ENCODE measurements at regions not wholly inside any gene's neighbourhood (a gene's known extent, or its start where the extent isn't known, plus 50 kb on each side); places are given as distances from the start of the nearest gene placed in this dataset.
A peak's percentile ranks its signal among the peaks of the same experiment; 100 is the strongest.

GRCh38 chrX:131764216-131764615 is 220.3 kb downstream of the OR13H1 start:
- Histone ChIP-seq H3K27me3 (ENCODE audit: control insufficient read depth in 1 of 2, insufficient read depth in 2 of 2, low read length in 2 of 2) (no peaks in the 10 kb centered on the region), H3K4me1 (ENCODE audit: control insufficient read depth, insufficient read depth, low read length) (peaks cover 9% of the 10 kb centered on the region), H3K27ac (ENCODE audit: low read length) (peak overlapping the region; percentile 80), H3K9ac (ENCODE audit: low read length in 2 of 2) (no peak overlapping the region), H3K4me3 (ENCODE audit: low read length in 2 of 2) (peak overlapping the region in 1 of 2 donors; percentile 69), H3K36me3 (ENCODE audit: control insufficient read depth in 2 of 2, insufficient read depth in 2 of 2, low read length in 2 of 2) (no peaks in the 10 kb centered on the region), H3K9me3 (ENCODE audit: control insufficient read depth in 2 of 2, low read length in 2 of 2) (no peaks in the 10 kb centered on the region)

- Histone ChIP-seq H3K27me3 (ENCODE audit: control insufficient read depth in 1 of 2, insufficient read depth in 2 of 2, low read length in 2 of 2) (no peaks in the 10 kb centered on the region), H3K4me1 (ENCODE audit: control insufficient read depth, insufficient read depth, low read length) (peaks cover 14% of the 10 kb centered on the region), H3K9me3 (ENCODE audit: control insufficient read depth in 2 of 2, low read length in 2 of 2) (no peaks in the 10 kb centered on the region), H3K9ac (ENCODE audit: low read length in 2 of 2) (peak overlapping the region in 1 of 2 donors; percentile 75), H3K27ac (ENCODE audit: low read length) (peak overlapping the region; percentile 74), H3K36me3 (ENCODE audit: control insufficient read depth in 2 of 2, insufficient read depth in 2 of 2, low read length in 2 of 2) (no peaks in the 10 kb centered on the region), H3K4me3 (ENCODE audit: low read length in 2 of 2) (peak overlapping the region in 1 of 2 donors; percentile 75)
Observed at GRCh38 chrX:131778269-131779218, 234.7 kb downstream of the OR13H1 start.

- Histone ChIP-seq H3K9me3 (ENCODE audit: control insufficient read depth in 2 of 2, low read length in 2 of 2) (no peaks in the 10 kb centered on the region), H3K36me3 (ENCODE audit: control insufficient read depth in 2 of 2, insufficient read depth in 2 of 2, low read length in 2 of 2) (no peaks in the 10 kb centered on the region), H3K27me3 (ENCODE audit: control insufficient read depth in 1 of 2, insufficient read depth in 2 of 2, low read length in 2 of 2) (no peaks in the 10 kb centered on the region), H3K27ac (ENCODE audit: low read length) (peak overlapping the region; percentile 74), H3K4me1 (ENCODE audit: control insufficient read depth, insufficient read depth, low read length) (peaks cover 17% of the 10 kb centered on the region), H3K4me3 (ENCODE audit: low read length in 2 of 2) (peak overlapping the region in 1 of 2 donors; percentile 75), H3K9ac (ENCODE audit: low read length in 2 of 2) (peak overlapping the region in 1 of 2 donors; percentile 75)
Observed at GRCh38 chrX:131779306-131779705, 235.4 kb downstream of the OR13H1 start.

DNA sequence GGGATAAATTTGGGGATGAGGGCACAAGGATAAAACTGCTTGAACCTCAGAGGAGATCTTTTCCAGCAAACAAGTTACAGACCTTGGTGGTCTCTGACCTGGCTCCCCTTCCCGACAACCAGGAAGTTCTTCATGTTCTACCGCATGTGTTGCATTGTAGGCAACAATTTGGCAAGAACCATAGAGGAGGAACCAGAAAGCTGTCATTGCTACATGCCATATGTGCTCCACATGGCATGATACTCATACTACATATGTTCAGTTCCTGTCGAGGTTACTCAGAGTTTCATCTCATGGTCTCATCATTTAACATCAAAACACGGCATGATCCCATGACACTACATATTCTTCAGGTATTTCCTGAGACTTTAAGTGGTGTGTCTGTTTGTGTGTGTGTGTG is 235.9 kb downstream of the OR13H1 start:
- H3K4me3 ChIP-seq (ENCODE audit: low read length in 2 of 2), result no peak overlapping the region
- no peak overlapping the region for H3K27ac ChIP-seq (ENCODE audit: low read length)
- no peaks in the 10 kb centered on the region for H3K36me3 ChIP-seq (ENCODE audit: control insufficient read depth in 2 of 2, insufficient read depth in 2 of 2, low read length in 2 of 2)
- H3K27me3 ChIP-seq (ENCODE audit: control insufficient read depth in 1 of 2, insufficient read depth in 2 of 2, low read length in 2 of 2), result no peaks in the 10 kb centered on the region
- H3K9ac ChIP-seq (ENCODE audit: low read length in 2 of 2), result no peak overlapping the region
- peaks cover 17% of the 10 kb centered on the region for H3K4me1 ChIP-seq (ENCODE audit: control insufficient read depth, insufficient read depth, low read length)
- H3K9me3 ChIP-seq (ENCODE audit: control insufficient read depth in 2 of 2, low read length in 2 of 2), result no peaks in the 10 kb centered on the region

- H3K36me3 ChIP-seq (ENCODE audit: control insufficient read depth in 2 of 2, insufficient read depth in 2 of 2, low read length in 2 of 2), result no peaks in the 10 kb centered on the region
- H3K9ac ChIP-seq (ENCODE audit: low read length in 2 of 2), result no peak overlapping the region
- no peak overlapping the region for H3K4me3 ChIP-seq (ENCODE audit: low read length in 2 of 2)
- no peak overlapping the region for H3K27ac ChIP-seq (ENCODE audit: low read length)
- no peaks in the 10 kb centered on the region for H3K27me3 ChIP-seq (ENCODE audit: control insufficient read depth in 1 of 2, insufficient read depth in 2 of 2, low read length in 2 of 2)
- no peaks in the 10 kb centered on the region for H3K9me3 ChIP-seq (ENCODE audit: control insufficient read depth in 2 of 2, low read length in 2 of 2)
- peaks cover 17% of the 10 kb centered on the region for H3K4me1 ChIP-seq (ENCODE audit: control insufficient read depth, insufficient read depth, low read length)
Observed at GRCh38 chrX:131782646-131783045, 238.8 kb downstream of the OR13H1 start.

DNA sequence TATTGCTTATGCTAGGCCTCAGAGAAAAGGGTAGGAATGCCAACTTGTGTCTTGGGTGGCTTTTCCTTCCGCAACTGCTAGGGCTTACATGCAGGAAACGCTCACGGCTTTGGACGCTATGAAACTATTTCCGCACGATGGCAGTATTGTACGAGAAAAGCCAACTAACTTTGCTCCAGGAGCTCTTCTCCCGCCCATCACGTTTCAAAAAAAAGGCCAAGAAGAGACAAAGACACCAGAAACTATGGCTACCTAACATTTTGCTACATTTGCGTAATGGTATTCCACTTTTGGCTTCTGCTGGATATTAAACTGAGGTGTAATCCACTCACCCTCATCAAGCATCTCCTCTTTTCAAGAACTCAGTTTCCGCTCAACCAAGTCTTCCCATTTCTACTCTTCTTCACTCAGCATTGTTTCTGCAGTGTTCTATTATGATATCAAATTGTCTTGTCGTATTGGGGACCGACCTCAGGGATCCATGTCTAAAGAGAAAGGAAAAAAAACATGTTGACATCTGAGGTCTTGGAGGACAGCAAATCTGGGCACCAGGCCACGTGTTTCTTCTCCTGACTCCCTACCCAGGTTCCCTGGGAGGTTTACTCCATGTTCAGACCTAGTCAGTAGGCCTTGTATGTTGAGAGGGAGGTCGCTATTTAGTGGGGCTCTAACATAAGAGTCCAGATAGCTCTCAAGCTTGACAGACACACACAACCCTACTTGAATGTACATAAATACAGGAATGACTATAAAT is 239.4 kb upstream of the STK26 start:
- H3K36me3 ChIP-seq (ENCODE audit: control insufficient read depth in 2 of 2, insufficient read depth in 2 of 2, low read length in 2 of 2), result no peaks in the 10 kb centered on the region
- H3K4me3 ChIP-seq (ENCODE audit: low read length in 2 of 2), result peak overlapping the region in 1 of 2 donors; percentile 29
- H3K27ac ChIP-seq (ENCODE audit: low read length), result no peak overlapping the region
- H3K9ac ChIP-seq (ENCODE audit: low read length in 2 of 2), result no peak overlapping the region
- peaks cover 15% of the 10 kb centered on the region for H3K4me1 ChIP-seq (ENCODE audit: control insufficient read depth, insufficient read depth, low read length)
- no peaks in the 10 kb centered on the region for H3K27me3 ChIP-seq (ENCODE audit: control insufficient read depth in 1 of 2, insufficient read depth in 2 of 2, low read length in 2 of 2)
- H3K9me3 ChIP-seq (ENCODE audit: control insufficient read depth in 2 of 2, low read length in 2 of 2), result no peaks in the 10 kb centered on the region

- no peaks in the 10 kb centered on the region for H3K27me3 ChIP-seq (ENCODE audit: control insufficient read depth in 1 of 2, insufficient read depth in 2 of 2, low read length in 2 of 2)
- H3K36me3 ChIP-seq (ENCODE audit: control insufficient read depth in 2 of 2, insufficient read depth in 2 of 2, low read length in 2 of 2), result no peaks in the 10 kb centered on the region
- H3K9me3 ChIP-seq (ENCODE audit: control insufficient read depth in 2 of 2, low read length in 2 of 2), result no peaks in the 10 kb centered on the region
- no peak overlapping the region for H3K9ac ChIP-seq (ENCODE audit: low read length in 2 of 2)
- H3K27ac ChIP-seq (ENCODE audit: low read length), result no peak overlapping the region
- H3K4me3 ChIP-seq (ENCODE audit: low read length in 2 of 2), result no peak overlapping the region
- H3K4me1 ChIP-seq (ENCODE audit: control insufficient read depth, insufficient read depth, low read length), result no peaks in the 10 kb centered on the region
Observed at GRCh38 chrX:131789664-131790063, 233.4 kb upstream of the STK26 start.

DNA sequence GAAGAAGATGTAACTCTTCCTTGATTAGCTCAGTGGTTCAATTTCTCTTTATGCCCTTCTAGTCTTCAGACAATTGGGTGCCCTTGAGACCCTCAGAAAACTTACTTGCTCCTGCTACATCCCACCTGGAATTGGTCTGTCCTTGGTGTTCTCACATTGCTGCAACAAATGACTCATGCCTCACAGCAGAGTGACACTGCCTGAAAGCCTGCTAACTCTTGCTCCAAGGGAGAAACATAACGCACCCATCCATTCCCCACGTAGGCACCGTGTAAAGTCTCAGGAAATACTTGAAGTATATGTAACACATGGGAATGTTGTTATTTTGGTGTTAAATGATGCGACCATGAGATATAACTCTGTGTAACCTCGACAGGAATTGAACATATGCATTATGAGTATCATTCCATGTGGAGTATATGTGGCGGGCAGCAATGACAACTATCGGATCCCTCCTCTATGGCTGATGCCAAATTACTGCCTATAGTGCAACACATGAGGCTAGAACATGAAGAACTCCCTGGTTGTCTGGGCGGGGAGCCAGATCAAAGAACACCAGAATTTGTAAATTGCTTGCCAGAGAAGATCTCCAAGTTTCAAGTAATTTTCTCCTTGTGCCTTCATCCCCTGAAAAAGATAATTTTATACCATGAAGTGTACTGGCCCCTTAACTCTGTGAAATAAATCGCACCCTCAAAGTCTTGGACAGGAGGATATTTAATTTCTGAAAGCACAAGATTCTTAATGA is 231.3 kb upstream of the STK26 start:
- H3K4me3 ChIP-seq (ENCODE audit: low read length in 2 of 2), result peak overlapping the region in 1 of 2 donors; percentile 73
- H3K9me3 ChIP-seq (ENCODE audit: control insufficient read depth in 2 of 2, low read length in 2 of 2), result no peaks in the 10 kb centered on the region
- peak overlapping the region; percentile 87 for H3K27ac ChIP-seq (ENCODE audit: low read length)
- H3K36me3 ChIP-seq (ENCODE audit: control insufficient read depth in 2 of 2, insufficient read depth in 2 of 2, low read length in 2 of 2), result no peaks in the 10 kb centered on the region
- H3K27me3 ChIP-seq (ENCODE audit: control insufficient read depth in 1 of 2, insufficient read depth in 2 of 2, low read length in 2 of 2), result no peaks in the 10 kb centered on the region
- no peaks in the 10 kb centered on the region for H3K4me1 ChIP-seq (ENCODE audit: control insufficient read depth, insufficient read depth, low read length)
- H3K9ac ChIP-seq (ENCODE audit: low read length in 2 of 2), result no peak overlapping the region

- H3K4me1 ChIP-seq (ENCODE audit: control insufficient read depth, insufficient read depth, low read length), result no peaks in the 10 kb centered on the region
- H3K27ac ChIP-seq (ENCODE audit: low read length), result peak overlapping the region; percentile 87
Observed at GRCh38 chrX:131792356-131792749, 230.7 kb upstream of the STK26 start.

GRCh38 chrX:131792789-131793462 is 230.2 kb upstream of the STK26 start:
- H3K4me3 ChIP-seq (ENCODE audit: low read length in 2 of 2), result peak overlapping the region in 1 of 2 donors; percentile 73
- no peaks in the 10 kb centered on the region for H3K36me3 ChIP-seq (ENCODE audit: control insufficient read depth in 2 of 2, insufficient read depth in 2 of 2, low read length in 2 of 2)
- H3K27ac ChIP-seq (ENCODE audit: low read length), result peak overlapping the region; percentile 87
- no peaks in the 10 kb centered on the region for H3K4me1 ChIP-seq (ENCODE audit: control insufficient read depth, insufficient read depth, low read length)
- peak overlapping the region in 1 of 2 donors; percentile 82 for H3K9ac ChIP-seq (ENCODE audit: low read length in 2 of 2)
- no peaks in the 10 kb centered on the region for H3K9me3 ChIP-seq (ENCODE audit: control insufficient read depth in 2 of 2, low read length in 2 of 2)
- H3K27me3 ChIP-seq (ENCODE audit: control insufficient read depth in 1 of 2, insufficient read depth in 2 of 2, low read length in 2 of 2), result no peaks in the 10 kb centered on the region

More at GRCh38 chrX:131792356-131792749, 230.7 kb upstream of the STK26 start:
- Histone ChIP-seq H3K4me3 (ENCODE audit: low read length in 2 of 2) (peak overlapping the region in 1 of 2 donors; percentile 73), H3K9me3 (ENCODE audit: control insufficient read depth in 2 of 2, low read length in 2 of 2) (no peaks in the 10 kb centered on the region), H3K9ac (ENCODE audit: low read length in 2 of 2) (peak overlapping the region in 1 of 2 donors; percentile 82), H3K27me3 (ENCODE audit: control insufficient read depth in 1 of 2, insufficient read depth in 2 of 2, low read length in 2 of 2) (no peaks in the 10 kb centered on the region), H3K36me3 (ENCODE audit: control insufficient read depth in 2 of 2, insufficient read depth in 2 of 2, low read length in 2 of 2) (no peaks in the 10 kb centered on the region)

Data from stomach smooth muscle (tissue), 2 donors.